ENCODE measurements at regions not wholly inside any gene's neighbourhood (a gene's known extent, or its start where the extent isn't known, plus 50 kb on each side); places are given as distances from the start of the nearest gene placed in this dataset.

DNA sequence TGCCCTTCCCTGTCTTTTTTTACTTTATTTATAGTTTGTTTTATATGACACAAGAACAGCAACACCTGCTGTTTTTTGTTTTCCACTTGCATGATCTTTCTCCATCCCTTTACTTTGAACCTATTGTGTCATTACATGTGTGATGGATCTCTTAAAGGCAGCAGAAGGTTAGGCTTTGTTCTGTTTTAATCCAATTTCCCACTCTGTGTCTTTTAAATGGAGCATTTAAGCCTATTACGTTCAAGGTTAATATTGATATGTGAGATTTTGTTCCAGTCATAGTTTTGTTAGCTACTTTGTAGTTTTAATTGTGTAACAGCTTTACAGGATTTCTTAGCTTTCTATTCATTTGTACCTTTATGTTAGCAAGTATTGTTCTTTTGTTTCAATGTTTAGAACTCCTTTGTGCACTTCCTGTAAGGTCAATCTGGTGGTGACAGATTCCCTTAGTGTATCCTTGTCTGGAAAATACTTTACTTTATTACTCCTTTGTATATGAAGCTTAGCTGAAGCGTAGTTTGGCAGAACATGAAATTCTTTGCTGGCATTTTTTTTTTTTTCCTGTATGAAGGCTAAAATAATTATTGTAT lies 1443.0 kb upstream of the LRRTM1 start:
- DNase-seq (ENCODE audit: low read depth in 2 of 2): no peak

DNA sequence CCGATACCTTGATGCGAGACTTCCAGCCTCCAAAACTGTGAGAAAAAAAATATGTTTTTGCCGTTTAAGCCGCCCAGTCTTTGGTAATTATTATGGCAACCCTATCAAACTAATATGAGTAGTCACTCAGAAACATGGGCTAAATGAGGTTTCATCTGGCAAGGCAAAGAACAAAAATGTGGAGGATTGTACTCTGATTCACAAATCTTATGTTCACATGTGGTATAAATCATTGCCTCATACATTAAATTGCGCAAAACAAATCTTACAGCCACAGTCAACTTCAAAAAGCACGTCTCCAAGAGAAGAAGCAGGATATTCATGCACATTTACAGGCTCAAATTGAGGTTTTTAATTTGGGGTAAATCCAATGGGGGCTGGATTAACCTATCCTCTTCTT lies 1435.4 kb upstream of the LRRTM1 start:
- DNase-seq (ENCODE audit: low read depth in 2 of 2): no peak

DNA sequence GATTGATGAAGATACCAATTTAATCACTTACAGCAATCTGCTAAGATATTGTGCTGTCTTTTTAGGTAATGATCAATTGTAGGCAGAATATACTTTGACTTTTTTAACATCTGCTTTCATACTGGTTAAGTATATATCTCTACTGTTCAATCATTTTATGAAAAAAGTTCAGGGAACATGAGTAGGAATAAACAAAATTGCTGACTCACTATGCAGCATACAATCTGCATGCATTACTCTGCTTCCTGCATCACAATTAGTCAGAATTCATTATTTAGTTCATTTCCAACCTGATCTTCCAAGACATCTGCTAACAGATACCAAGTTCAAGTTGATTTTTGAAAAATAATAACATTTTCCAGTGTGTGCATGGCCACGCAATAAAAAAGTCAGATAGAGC lies 1430.4 kb upstream of the LRRTM1 start:
- DNase-seq (ENCODE audit: low read depth in 2 of 2): no peak

DNA sequence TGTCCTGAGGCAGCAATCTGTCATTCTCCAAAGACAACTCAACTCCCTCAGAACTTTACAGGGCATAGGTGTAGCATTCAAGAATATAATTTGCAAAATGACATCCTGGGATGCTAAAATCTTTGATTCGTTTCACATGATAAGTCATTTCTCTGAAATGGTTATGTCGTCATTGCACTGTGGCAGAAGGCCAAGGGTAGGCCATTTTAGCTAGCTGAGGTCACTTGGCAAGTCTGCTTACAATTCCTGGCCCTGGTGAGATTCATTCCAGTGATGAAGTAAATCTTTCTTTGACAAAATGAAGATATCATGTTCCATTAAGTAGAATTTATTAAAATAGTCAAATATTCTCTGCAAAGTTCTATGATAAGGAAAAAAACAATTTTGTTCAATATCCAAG lies 1410.3 kb upstream of the LRRTM1 start:
- no peak for DNase-seq (ENCODE audit: low read depth in 2 of 2)

DNA sequence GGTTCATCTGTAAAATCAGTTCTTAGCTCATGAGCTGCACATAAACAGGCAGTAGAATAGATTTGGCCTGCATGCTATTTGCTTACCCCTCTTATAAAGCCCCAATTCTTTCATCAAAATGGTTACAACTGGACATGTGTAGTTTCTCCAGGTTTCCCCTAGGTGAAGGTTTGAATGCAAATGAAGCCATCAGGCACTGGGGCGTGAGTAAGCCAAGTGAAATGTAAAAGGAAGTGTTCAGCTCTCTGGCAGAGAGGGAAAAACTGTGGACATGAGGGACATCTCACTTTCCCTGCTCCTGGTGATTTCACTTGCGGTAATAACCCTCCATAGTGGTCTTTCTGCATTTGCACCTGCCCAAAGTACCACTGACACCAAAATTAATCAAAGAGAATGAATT lies 1402.3 kb upstream of the LRRTM1 start:
- no peak for DNase-seq (ENCODE audit: low read depth in 2 of 2)

DNA sequence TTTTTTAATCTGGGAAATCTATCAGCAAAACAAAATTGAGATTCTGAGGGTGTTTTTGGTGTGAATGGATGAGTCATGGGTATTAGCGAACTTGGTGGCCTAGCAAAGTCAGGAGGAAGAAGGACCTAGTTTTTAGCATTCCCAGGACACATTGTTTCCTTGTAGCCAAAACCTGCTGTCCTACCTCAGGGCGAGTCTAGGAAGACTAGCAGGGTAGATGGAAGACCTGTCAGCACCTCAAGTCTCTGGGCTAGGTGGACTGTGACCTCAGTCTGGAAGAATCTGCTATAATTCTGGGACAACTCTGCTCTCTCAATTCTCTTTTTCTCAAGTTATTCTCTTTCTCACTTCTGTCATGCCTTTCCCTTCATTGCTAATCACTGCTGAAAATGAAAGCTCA lies 1399.3 kb upstream of the LRRTM1 start:
- DNase-seq (ENCODE audit: low read depth in 2 of 2): no peak

DNA sequence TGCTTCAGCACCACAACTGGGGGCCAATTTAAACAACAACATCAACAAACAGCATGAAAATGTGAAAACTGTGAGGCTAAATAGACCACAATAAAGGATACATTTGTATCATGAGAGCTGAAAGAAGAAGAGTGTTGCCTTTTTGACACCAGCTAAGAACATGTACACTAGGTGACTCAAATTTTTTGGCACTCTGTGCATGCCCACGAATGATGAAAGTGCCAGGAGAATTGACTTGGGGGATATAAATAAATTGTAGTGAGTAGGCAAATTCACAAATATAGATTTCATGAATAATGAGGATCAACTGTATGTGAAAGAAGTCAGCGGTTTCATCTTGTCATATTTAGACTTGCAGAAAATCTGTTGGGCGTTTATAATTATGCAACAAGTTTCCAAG lies 1388.0 kb upstream of the LRRTM1 start:
- DNase-seq (ENCODE audit: low read depth in 2 of 2): no peak

DNA sequence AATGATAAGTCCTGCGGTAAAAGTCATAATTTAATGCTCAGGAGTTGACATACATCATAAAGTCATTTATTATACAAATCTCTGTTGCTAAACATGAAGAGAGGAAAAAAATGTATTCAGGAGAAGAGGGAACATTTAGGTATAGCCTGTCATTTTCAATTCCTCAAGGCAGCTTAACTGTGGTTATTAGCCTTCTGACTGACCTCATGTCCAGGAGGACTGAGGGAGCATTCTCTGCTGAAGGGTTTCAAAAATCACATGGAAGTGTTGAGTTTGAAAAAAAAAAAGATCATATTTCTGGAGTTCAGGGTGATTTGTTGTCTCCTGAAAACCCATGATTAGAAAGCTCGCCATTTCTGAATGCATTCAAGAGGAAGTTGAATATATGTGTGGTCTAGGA lies 1371.1 kb upstream of the LRRTM1 start:
- DNase-seq (ENCODE audit: low read depth in 2 of 2): no peak

DNA sequence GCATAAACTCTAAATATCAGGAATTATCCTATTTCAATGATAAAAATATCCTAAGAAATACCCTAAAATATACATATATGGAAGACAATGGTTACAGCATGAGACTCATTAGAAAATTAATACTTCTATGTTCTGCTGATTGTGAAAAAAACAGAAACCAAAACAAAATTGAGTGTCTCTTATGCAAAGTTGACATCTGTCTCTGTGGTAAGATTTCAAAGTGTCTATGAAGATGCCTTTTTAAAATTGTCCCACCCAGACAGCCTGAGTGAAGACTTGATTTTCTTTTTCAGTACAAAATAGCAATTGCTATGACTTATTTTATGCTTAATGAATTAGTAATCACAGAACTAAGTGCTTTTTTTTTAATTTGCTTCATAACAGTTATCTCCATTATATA lies 1368.4 kb upstream of the LRRTM1 start:
- DNase-seq (ENCODE audit: low read depth in 2 of 2): no peak

DNA sequence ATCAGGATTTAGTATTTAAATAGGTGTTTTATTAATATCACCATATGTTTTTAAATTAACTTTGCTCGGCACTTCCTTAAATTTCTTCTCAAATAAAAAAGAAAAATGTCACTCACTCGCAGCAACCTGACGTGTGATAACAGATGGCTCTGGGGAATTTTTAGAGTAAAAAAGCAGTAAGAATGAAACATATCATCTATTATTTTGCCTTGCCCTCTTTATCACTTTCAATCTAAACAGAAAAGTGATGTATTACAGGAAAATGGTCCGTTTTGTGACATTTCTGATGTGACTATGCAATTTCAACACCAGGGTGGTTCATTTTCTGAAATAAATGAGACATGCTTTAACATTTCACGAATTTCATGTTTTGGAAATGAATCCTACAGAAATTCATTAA lies 1368.0 kb upstream of the LRRTM1 start:
- no peak for DNase-seq (ENCODE audit: low read depth in 2 of 2)

DNA sequence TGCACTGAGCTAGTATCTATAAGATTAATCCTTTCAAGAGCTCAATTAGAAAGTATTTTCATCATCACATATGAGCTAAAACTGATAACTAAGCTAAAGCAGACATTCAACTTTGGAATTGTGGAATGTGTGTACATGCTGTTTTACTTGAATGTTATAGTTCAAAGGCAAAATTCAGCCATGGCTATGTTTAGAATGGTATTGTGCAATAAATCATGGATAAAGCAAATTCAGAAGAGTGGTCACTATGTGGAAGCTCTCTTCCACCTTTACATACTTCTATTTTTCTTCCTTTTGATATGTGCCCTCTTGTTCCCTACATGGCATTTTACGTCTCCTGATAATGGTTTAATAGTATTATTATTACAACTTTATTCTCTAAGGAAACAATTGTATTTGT lies 1366.3 kb upstream of the LRRTM1 start:
- DNase-seq (ENCODE audit: low read depth in 2 of 2): no peak

DNA sequence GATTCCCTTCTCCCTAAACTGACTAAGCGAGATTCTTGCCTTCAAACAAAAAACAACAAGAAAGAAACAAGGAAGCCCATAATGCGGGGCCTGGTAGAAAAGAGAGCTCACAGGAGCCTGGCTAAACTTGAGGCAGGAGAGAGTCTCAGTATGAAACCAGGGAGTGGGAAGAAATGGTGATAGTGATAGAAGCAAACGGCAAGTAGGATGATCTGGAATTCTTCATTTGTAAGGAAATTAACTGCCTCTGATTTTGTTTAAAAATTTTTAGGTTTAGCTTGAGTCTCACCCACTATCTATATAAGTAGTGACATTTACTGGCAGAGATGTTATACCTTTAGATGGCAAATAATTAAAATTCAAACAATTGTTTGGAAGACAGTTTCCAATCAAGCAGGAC lies 1356.5 kb upstream of the LRRTM1 start:
- no peak for DNase-seq (ENCODE audit: low read depth in 2 of 2)

DNA sequence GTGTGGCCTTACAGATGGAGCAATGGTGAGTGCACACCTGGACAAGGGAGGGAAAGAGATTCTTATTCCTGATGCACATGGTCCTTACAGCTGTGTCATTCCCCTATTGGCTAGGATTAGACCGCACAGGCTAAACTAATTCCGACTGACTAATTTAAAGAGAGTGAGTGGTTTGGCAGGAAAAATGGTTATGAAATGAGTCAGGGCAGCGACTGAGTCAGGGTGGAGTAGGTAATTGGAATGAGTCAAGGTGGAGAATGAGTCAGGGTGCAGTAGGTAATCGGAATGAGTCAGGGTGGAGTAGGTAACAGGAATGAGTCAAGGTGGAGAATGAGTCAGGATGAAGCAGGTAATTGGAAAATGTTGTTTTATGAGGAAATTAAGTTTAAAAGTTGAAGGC lies 1353.7 kb upstream of the LRRTM1 start:
- no peak for DNase-seq (ENCODE audit: low read depth in 2 of 2)

DNA sequence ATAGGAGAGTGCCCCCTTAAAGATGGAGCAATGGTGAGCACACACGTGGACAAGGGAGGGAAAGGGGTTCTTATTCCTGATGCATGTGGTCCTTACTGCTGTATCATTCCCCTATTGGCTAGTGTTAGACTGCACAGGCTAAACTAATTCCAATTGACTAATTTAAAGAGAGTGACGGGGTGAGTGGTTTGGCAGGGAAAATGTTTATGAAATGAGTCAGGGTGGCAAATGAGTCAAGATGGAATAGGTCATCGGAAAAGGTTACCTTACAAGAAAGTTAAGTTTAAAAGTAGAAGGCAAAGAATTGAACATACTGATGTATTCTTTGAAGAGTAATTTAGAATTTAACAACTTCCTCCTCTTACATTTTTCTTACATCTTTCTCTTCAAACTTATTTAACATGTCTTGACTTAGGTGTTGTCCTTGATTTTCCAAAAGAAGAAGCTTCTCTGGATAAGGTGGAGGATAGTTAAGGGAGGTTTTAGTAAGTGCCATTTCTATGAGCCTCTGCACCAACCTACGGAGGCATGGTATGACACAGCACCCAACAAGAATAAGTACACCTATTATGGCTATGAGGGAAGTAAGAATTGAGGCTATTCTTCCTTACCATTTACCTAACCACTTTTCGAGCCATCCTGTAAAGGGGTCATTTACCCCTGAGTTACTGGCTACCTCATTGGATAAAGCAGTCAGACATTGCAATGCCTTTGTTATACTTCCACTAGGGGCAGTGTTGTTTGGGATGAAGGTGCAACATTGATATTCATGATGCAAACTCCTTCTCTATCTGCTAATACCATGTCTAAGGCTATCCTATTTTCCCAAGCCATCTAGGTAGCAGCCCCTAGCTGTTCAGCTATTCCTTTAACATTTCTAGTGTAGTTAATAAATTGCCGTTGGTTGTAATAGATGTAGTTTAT lies 1345.8 kb upstream of the LRRTM1 start:
- DNase-seq (ENCODE audit: low read depth in 2 of 2): no peak

DNA sequence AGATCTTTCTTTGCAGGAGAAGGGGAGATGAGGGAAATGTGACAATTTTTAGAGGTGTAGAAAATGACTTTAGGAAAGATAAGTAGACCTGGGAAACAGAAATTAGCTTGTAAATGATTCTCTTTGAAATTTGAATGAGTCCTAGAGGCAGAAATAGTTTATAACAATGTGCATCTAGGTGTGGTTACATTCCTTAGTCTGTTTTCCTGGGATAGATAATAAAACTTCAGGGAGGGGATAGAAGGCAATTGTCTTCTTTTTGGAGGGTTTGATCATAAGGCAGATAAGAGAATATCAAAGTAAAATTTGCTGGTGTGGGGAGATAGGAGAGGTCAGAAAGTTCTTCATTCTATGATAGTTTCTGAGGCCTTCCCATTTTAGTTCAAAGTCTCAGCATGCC lies 1344.3 kb upstream of the LRRTM1 start:
- DNase-seq (ENCODE audit: low read depth in 2 of 2): no peak

DNA sequence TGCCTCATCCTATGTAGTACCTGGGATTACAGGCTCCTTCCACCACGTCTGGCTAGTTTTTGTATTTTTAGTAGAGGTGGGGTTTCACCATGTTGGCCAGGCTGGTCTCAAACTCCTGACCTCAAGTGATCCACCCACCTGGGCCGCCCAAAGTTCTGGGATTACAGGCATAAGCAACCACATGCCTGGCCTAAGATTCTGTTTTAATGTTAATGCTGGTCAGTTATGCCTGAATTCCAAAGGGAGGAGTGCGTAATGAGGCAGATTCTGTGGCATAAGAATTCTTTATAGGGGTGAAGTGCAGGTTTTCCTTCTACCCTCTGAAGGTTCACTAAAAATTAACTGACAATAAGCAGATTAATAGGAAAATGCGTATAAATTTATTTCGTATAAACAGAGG lies 1343.8 kb upstream of the LRRTM1 start:
- no peak for DNase-seq (ENCODE audit: low read depth in 2 of 2)

DNA sequence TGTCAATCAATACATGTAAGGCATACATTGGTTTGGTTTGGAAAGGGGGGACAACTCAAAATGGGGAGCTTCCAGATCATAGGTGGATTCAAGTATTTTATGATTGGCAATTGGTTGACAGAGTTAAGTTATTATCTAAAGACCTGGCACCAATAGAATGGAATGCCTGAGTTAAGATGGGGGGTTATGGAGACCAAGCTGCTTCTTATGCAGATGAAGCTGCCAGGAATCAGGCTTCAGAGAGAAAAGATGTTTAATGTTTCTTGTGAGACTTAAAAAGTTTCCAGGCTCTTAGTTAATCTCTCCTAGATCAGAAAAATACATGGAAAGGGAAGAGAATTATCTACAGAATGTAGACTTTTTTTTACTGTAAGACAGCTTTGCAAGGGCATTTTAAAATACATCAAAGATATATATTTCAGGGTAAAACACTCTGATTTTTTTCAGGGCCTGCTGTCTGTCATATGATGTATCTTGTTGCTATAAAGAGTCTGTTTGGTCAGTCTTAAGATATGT lies 1343.2 kb upstream of the LRRTM1 start:
- no peak for DNase-seq (ENCODE audit: low read depth in 2 of 2)

DNA sequence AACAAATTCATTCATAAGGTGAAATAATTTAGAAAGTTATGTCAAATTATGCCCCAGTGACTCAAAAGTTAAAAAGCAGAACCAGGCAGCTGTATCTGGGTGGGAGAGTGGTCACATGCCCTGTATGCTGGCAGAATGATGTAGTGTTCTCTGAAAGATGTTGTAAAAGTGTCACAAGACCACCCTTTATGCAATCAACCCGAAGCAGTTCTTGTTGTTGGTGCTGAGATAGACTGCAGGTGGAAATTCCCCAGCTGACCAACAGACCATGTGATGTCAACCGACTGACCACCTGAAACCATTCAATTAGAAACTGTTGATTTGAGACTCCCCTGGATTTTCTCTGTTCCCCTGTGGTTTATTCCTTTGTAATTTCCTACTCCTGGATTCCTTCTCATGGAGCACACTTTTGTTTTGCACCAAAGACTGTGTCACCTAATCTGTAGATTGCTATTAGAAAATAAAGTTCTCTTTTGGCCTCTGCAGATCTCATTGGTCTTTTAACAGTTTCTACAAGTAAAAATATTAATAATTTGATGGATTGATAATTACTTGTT lies 1341.3 kb upstream of the LRRTM1 start:
- no peak for DNase-seq (ENCODE audit: low read depth in 2 of 2)

DNA sequence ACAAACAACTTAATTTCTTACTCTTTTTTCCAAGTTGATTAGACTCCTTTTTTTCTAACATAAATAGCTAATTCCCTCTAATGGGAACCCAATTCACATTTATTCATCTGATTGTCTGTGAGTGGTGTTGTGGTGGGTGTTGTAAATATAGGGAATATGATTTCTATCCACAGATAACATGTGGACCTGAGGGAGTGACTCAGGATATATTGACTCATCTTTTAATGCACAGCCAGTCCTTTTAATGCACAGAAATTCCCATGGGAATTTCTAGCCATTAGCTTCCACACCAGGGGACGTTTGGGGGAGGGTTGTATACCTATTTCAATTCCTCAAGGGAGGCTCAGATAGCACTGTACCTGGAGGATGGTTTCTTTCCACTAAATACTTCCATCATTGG lies 1339.6 kb upstream of the LRRTM1 start:
- DNase-seq (ENCODE audit: low read depth in 2 of 2): no peak

DNA sequence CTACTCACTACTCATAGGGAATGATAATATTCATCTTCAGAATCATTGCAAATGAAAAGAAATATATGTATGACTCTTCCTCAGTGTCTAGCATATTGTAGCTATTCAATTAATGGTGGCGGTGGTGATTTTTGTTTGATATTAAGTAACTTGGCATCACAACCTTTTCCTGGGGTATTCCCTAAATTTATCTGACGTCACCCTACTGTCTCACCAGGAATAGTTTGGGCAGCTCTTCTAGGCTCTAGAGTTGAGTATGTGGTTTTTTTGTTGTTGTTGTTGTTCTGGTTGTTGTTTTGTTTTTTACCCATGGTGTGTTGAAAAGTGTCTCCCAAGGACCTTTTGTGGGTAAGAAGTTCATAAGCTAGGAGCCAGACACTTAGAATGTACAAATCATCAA lies 1320.3 kb upstream of the LRRTM1 start:
- DNase-seq (ENCODE audit: low read depth in 2 of 2): no peak

DNA sequence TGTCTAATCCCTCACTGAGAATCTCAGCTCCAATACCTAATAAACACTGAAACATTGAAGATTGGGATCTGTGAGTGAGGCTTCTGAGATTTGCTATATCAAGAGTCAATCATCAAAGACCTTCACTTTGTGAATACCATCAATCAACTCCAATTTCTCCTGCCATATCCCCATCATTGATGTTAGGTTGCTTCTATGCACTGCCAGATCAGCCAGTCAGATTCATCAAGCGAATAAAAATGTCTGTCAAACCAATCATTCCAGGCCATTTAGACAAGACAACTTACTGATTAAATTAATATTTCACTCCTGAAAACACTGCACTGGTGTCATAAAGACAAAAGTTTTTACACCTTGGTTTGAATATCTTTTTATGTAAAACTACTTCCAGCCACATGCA lies 1295.5 kb upstream of the LRRTM1 start:
- no peak for DNase-seq (ENCODE audit: low read depth in 2 of 2)

DNA sequence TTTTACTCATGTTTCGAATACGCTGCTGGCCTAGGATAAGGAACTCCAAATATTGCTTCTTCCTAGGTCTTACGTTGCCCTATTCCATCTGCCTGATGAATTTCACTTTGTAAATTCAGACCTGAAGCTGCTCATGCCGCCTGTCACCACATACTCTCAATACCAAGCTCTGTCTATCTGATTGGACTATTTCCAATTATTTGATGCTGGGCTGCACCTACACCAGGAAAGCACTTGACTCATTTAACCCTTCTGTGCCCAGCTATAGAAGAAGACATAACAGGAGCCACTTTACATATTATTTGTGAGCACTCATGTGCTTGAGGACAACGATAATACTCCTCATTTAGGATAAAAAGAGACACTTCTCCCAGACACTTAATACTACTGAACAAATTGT lies 1293.9 kb upstream of the LRRTM1 start:
- DNase-seq (ENCODE audit: low read depth in 2 of 2): no peak

DNA sequence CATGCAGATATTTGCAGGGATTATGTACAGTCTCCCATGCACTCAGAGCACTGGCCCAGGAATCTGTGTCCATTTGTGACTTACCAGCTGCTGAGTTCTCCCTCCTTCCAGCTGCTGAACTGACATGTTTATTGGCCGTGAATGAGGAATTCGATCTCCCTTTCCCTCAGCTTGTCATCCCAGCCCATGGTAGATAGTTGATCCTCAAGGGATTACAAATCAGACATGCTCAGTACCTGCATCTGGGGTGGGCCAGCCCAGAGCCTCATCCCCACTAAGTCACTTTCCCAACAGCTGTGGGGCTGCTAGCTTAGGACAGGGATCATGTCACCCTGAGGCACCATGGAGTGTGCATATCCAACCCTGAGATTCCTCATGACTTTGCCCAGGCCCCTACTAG lies 1284.9 kb upstream of the LRRTM1 start:
- DNase-seq (ENCODE audit: low read depth in 2 of 2): no peak

All from stimulated activated CD8-positive, alpha-beta memory T cell treated with anti-CD3 and anti-CD28 coated beads, Interleukin-2, amount 100 ng/mL, for 48 hours (primary cell).